B cell (primary cell): ENCODE measurements at regions not wholly inside any gene's neighbourhood (a gene's known extent, or its start where the extent isn't known, plus 50 kb on each side); places are given as distances from the start of the nearest gene placed in this dataset.
"Not testable (repeated sequence)": the region's sequence is repeated elsewhere in the genome, so short reads cannot be mapped to it uniquely, and the experiment has no call there.

Source experiments
- CTCF ChIP-seq: fragments of 200-600 bp; IDR thresholded peaks from one replicate; pipeline ENCODE4 v1.8.0; 2022; ENCODE audit warnings: antibody characterized with exemption, mild to moderate bottlenecking
- EZH2 ChIP-seq: IDR thresholded peaks from 2 replicates; pipeline ENCODE4 v1.6.1; 2012; ENCODE audit warnings: borderline replicate concordance, low read depth, mild to moderate bottlenecking, moderate library complexity, low read length; ENCODE audit not compliant: insufficient read depth, poor library complexity, severe bottlenecking

- not testable (repeated sequence) for TF ChIP-seq CTCF, EZH2
Measured at GRCh38 chr2:42972933-42973516, 180.6 kb upstream of the HAAO start.
